Fibroblast of villous mesenchyme (primary cell): ENCODE measurements at regions not wholly inside any gene's neighbourhood (a gene's known extent, or its start where the extent isn't known, plus 50 kb on each side); places are given as distances from the start of the nearest gene placed in this dataset.
"Not testable (repeated sequence)": the region's sequence is repeated elsewhere in the genome, so short reads cannot be mapped to it uniquely, and the experiment has no call there.

Source experiments
- DNase-seq: peaks from one replicate; pipeline ENCODE4 v3.0.0-alpha.2; 2010; ENCODE audit warnings: low read depth
- H3K4me3 ChIP-seq: 2 replicates; pipeline ENCODE4 v1.5.1; 2011; ENCODE audit warnings: low read depth, mild to moderate bottlenecking, low read length
- TF ChIP-seq, protein P1 (sequence below): IDR thresholded peaks from 2 replicates; pipeline ENCODE4 v1.5.1; 2012; ENCODE audit warnings: low read depth, mild to moderate bottlenecking, low read length; ENCODE audit not compliant: insufficient read depth

DNA sequence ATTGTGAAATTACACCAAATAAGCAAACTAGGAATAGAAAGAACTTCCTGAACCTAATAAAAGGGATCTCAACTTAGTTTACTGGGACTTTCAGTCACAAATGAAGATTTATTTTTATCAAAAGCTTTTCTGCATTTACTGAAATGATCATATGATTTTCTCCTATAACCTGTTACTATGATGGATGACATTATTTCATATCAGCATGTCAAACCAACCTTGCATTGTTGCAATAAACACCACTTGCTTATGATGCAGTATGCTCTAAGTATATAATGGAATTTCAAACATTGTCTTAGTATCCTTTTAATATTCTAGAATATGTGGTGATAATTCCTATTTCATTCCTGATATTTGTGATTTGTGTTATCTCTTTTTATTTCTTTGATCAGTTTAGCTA is 303.0 kb downstream of the CGGBP1 start:
- TF ChIP-seq, protein P1, sequence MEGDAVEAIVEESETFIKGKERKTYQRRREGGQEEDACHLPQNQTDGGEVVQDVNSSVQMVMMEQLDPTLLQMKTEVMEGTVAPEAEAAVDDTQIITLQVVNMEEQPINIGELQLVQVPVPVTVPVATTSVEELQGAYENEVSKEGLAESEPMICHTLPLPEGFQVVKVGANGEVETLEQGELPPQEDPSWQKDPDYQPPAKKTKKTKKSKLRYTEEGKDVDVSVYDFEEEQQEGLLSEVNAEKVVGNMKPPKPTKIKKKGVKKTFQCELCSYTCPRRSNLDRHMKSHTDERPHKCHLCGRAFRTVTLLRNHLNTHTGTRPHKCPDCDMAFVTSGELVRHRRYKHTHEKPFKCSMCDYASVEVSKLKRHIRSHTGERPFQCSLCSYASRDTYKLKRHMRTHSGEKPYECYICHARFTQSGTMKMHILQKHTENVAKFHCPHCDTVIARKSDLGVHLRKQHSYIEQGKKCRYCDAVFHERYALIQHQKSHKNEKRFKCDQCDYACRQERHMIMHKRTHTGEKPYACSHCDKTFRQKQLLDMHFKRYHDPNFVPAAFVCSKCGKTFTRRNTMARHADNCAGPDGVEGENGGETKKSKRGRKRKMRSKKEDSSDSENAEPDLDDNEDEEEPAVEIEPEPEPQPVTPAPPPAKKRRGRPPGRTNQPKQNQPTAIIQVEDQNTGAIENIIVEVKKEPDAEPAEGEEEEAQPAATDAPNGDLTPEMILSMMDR: no peak
- no peak for DNase-seq
- H3K4me3 ChIP-seq: no peak overlapping the region

DNA sequence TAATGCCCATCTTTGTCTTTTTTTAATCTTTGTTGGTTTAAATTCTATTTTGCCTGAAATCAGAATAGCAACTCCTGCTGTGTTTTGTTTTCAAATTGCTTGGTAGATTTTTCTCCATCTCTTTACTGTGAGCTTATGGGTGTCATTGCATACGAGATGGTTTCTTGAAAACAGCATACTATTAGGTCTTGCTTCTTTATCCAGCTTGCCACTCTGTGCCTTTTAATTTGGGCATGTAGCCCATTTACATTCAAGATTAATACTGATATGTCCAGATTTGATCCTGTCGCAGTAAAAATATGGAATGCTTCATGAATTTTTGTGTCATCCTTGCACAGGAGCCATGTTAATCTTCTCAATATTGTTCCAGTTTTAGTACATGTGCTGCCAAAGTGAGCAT is 316.6 kb downstream of the CGGBP1 start:
- TF ChIP-seq, protein P1: no peak
- DNase-seq: no peak
- H3K4me3 ChIP-seq: no peak overlapping the region

DNA sequence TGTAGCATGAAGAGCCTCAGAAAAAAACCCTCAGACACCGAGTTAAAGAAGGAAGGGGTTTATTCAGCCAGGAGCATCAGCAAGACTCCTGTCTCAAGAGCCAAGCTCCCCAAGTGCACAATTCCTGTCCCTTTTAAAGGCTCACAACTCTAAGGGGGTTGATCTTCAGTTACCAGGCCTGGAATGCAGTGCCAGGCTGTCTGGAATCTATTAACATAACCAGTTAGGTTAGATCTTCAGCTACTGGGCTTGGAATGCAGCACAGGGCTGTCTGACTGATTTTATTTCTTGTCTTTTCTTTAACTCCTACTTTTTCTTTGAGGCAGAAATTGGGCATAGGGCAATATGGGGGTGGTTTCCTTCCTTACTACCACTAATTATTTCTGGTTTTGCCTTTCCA is 317.9 kb downstream of the CGGBP1 start:
- H3K4me3 ChIP-seq, DNase-seq: not testable (repeated sequence)

DNA sequence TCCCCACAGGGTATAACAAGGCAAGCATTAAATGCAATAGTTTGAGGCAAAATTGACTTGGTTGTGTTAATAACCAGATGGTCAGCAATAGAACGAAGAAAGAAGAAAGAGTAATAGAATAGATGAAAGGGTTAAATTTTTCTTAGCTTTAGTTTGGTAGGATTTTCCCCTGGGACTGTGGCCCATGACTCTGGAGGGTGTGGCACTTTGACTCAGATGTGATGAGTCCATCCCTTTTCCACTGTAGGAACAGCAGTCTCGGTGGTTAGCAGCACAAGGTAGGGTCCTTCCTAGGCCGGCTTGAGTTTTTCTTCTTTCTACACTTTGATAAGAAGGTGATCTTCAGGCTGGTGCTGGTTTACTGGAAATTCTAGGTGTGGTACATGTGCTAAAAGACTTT is 321.0 kb downstream of the CGGBP1 start:
- not testable (repeated sequence) for H3K4me3 ChIP-seq, DNase-seq

DNA sequence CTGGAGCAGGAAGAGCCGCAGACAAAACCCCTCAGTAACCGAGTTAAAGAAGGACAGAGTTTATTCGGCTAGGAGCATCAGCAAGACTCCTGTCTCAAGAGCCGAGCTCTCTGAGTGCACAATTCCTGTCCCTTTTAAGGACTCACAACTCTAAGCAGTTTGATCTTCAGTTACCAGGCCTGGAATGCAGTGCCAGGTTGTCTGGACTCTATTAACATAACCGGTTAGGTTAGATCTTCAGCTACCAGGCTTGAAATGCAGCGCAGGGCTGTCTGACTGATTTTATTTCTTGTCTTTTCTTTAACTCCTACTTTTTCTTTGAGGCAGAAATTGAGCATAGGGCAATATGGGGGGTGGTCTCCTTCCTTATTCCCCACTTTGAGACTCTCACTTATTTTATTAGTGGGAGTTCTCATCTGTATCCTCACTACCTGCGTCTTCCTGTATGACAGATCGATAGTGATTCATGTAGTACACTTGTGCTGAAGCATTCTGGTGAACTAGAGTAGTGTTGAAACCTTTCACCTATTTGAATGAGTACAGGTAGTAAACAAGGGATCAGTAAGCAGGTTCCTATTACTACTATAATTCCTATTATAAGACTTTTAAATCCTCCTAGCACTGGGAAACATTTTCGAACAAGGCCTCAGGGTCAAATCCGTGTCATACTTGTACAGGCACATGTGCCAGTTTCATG is 325.0 kb downstream of the CGGBP1 start:
- TF ChIP-seq, protein P1: no peak
- no peak overlapping the region for H3K4me3 ChIP-seq
- DNase-seq: no peak

DNA sequence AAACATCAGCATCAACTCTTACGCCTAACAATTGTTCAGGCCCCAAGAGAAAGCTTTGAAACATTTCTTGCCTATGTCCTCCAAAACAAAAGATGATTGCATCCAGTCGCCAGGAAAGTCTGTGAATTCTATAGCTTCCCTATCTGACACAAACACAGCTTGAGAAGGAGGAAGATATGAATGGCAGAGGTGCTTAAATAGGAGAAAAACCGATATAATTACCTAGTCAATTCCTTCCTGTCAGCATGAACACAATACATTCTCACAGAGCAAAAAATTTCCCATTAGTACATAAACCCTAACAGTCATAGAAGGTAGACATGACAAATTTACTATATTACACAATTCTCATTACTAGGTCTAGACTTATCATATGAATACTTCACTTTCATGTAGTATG is 326.5 kb downstream of the CGGBP1 start:
- DNase-seq: no peak
- H3K4me3 ChIP-seq: no peak overlapping the region
- TF ChIP-seq, protein P1: no peak

DNA sequence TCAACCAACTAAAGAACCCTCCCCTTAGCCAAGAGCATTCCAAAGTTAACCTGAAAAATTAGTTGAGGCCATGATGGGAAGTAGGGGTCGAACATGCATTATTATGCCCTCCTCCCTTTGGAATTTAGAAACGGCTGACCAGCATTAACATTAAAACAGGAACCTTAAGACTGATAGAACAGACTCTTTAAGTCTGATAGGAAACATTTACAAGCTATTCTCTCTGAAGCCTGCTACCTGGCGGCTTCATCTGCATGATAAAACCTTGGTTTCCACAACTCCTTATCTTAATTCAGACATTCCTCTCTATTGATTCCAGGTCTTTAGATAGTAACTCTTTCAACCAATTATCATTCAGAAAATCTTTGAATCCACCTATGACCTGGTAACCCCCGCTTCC is 331.0 kb downstream of the CGGBP1 start:
- DNase-seq: no peak
- TF ChIP-seq, protein P1: no peak
- H3K4me3 ChIP-seq: no peak overlapping the region

DNA sequence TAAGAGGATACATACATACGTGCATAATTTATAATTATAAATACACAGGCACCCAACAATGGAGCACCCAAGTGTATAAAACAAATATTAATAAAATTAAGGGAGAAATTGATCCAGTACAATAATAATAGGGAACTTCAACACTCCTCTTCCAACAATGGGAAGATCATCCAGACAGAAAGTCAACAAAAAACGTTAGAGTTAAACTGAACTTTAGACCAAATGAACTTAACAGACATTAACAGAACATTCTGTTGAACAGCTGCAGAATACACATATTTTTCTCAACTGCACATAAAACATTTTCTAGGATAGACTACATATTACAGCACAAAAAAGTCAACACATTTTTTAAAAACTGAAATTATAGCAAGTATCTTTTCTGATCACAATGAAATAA is 339.7 kb downstream of the CGGBP1 start:
- no peak overlapping the region for H3K4me3 ChIP-seq
- TF ChIP-seq, protein P1: no peak
- DNase-seq: no peak
